HG02885 (cell line): ENCODE measurements at regions not wholly inside any gene's neighbourhood (a gene's known extent, or its start where the extent isn't known, plus 50 kb on each side); places are given as distances from the start of the nearest gene placed in this dataset.
A peak's percentile ranks its signal among the peaks of the same experiment; 100 is the strongest.
"Not testable (repeated sequence)": the region's sequence is repeated elsewhere in the genome, so short reads cannot be mapped to it uniquely, and the experiment has no call there.

Experiments
- ATAC-seq: cut with Tn5 transposase; IDR thresholded peaks from one replicate; pipeline ENCODE4 v1.9.1; 2021; ENCODE audit warnings: mild to moderate bottlenecking; ENCODE audit not compliant: unreplicated experiment, poor library complexity

- no peak for ATAC-seq
Observed at GRCh38 chr3:31092748-31093589, 198.5 kb upstream of the GADL1 start.

- ATAC-seq, result no peak
Observed at GRCh38 chr3:31093606-31094005, 199.1 kb upstream of the GADL1 start.

- ATAC-seq, result no peak
Observed at GRCh38 chr3:31094048-31094447, 199.6 kb upstream of the GADL1 start.

- ATAC-seq, result no peak
Observed at GRCh38 chr3:31095255-31095654, 200.8 kb upstream of the GADL1 start.

- no peak for ATAC-seq
Observed at GRCh38 chr3:31096661-31097395, 202.4 kb upstream of the GADL1 start.

- ATAC-seq, result no peak
Observed at GRCh38 chr3:31100519-31100918, 206.1 kb upstream of the GADL1 start.

GRCh38 chr3:31101285-31101684, 206.8 kb upstream of the GADL1 start:
- not testable (repeated sequence) for ATAC-seq

GRCh38 chr3:31102196-31102879, 207.9 kb upstream of the GADL1 start:
- ATAC-seq, result no peak

GRCh38 chr3:31103181-31103580, 208.7 kb upstream of the GADL1 start:
- ATAC-seq, result no peak

- no peak for ATAC-seq
Observed at GRCh38 chr3:31103623-31104180, 209.2 kb upstream of the GADL1 start.

GRCh38 chr3:31105011-31105410, 210.6 kb upstream of the GADL1 start:
- no peak for ATAC-seq

GRCh38 chr3:31105438-31106077, 211.1 kb upstream of the GADL1 start:
- ATAC-seq, result no peak

- ATAC-seq, result no peak
Observed at GRCh38 chr3:31106204-31106603, 211.7 kb upstream of the GADL1 start.

GRCh38 chr3:31106912-31107311, 212.5 kb upstream of the GADL1 start:
- ATAC-seq, result peak; percentile 94

GRCh38 chr3:31114929-31115283, 220.4 kb upstream of the GADL1 start:
- ATAC-seq, result no peak

GRCh38 chr3:31115531-31115930, 221.1 kb upstream of the GADL1 start:
- not testable (repeated sequence) for ATAC-seq

GRCh38 chr3:31116651-31117050, 222.2 kb upstream of the GADL1 start:
- no peak for ATAC-seq

GRCh38 chr3:31117854-31118253, 223.4 kb upstream of the GADL1 start:
- no peak for ATAC-seq

GRCh38 chr3:31124373-31124772, 229.9 kb upstream of the GADL1 start:
- ATAC-seq, result no peak

GRCh38 chr3:31125413-31126020, 231.1 kb upstream of the GADL1 start:
- ATAC-seq, result no peak
